ENCODE measurements at regions not wholly inside any gene's neighbourhood (a gene's known extent, or its start where the extent isn't known, plus 50 kb on each side); places are given as distances from the start of the nearest gene placed in this dataset.

DNA sequence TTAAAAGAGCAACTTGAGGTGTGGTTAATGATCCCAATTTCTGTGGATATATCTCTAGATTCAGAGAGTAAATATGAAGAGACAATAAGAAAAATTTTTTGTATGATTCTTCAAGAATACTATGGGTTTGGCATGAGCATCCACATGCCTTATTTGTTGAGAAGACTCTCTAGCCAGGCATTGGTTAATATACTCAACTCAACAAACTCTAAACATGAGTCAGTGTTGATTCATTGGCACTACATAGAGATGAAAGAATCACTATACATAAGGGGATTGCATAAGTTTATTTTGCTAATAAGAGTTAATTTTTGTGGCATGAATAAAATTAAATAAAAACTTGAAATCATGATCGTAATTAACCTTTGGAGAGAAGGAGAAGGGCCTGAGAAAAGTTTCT, 930.2 kb upstream of the LRRTM1 start:
- no peak for DNase-seq (ENCODE audit: low read depth, low spot score)

DNA sequence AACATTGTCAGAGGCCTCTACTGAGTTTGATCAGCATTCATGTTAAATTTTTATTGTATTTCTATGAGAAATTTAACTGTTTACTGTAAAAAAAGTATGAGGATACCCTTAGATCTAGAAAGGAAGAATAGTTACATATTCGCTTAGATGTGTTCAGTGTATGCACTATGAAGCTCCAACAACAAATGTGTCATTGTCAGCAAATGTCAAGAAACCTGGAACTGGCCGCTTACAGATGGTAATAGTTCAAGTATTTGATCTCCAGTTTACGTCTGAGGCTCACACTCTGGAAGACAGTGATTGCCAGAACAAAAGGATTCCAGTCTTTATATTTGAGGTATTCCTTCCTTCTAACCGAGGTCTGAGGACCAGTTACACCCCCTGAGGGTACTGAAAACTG, 921.2 kb upstream of the LRRTM1 start:
- H3K9me3 ChIP-seq (ENCODE audit: control insufficient read depth, insufficient read depth, low read depth, low read length), result no peaks in the 10 kb centered on the region
- H3K4me3 ChIP-seq (ENCODE audit: low read depth in 2 of 2, low read length in 2 of 2), result no peak overlapping the region
- H3K4me1 ChIP-seq (ENCODE audit: control insufficient read depth, insufficient read depth, low read length), result no peaks in the 10 kb centered on the region
- H3K36me3 ChIP-seq (ENCODE audit: control insufficient read depth, insufficient read depth, low read length), result no peaks in the 10 kb centered on the region
- ChIA-PET CTCF (no interaction called here), POLR2A (no interaction called here)
- no TSS peak for BruUV-seq (replicated peaks)
- DNase-seq (ENCODE audit: low read depth, low spot score) (no peak), ATAC-seq (no peak)
- no peak for TF ChIP-seq POLR2AphosphoS5 (IDR thresholded peaks at IDR 0.05; ENCODE audit: low read depth, low read length)
- no peak for TF ChIP-seq TCF7L2 (IDR thresholded peaks at IDR 0.05; ENCODE audit: low read depth, low read length)
- TF ChIP-seq, protein P1, sequence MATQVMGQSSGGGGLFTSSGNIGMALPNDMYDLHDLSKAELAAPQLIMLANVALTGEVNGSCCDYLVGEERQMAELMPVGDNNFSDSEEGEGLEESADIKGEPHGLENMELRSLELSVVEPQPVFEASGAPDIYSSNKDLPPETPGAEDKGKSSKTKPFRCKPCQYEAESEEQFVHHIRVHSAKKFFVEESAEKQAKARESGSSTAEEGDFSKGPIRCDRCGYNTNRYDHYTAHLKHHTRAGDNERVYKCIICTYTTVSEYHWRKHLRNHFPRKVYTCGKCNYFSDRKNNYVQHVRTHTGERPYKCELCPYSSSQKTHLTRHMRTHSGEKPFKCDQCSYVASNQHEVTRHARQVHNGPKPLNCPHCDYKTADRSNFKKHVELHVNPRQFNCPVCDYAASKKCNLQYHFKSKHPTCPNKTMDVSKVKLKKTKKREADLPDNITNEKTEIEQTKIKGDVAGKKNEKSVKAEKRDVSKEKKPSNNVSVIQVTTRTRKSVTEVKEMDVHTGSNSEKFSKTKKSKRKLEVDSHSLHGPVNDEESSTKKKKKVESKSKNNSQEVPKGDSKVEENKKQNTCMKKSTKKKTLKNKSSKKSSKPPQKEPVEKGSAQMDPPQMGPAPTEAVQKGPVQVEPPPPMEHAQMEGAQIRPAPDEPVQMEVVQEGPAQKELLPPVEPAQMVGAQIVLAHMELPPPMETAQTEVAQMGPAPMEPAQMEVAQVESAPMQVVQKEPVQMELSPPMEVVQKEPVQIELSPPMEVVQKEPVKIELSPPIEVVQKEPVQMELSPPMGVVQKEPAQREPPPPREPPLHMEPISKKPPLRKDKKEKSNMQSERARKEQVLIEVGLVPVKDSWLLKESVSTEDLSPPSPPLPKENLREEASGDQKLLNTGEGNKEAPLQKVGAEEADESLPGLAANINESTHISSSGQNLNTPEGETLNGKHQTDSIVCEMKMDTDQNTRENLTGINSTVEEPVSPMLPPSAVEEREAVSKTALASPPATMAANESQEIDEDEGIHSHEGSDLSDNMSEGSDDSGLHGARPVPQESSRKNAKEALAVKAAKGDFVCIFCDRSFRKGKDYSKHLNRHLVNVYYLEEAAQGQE (IDR thresholded peaks at IDR 0.05; ENCODE audit: insufficient read depth in 1 of 2, low read depth in 2 of 2, low read length in 1 of 2), result no peak
- no peak for TF ChIP-seq SIN3A (IDR thresholded peaks at IDR 0.05; ENCODE audit: borderline replicate concordance, insufficient read depth, low read depth, low read length)
- TF ChIP-seq, protein P2, sequence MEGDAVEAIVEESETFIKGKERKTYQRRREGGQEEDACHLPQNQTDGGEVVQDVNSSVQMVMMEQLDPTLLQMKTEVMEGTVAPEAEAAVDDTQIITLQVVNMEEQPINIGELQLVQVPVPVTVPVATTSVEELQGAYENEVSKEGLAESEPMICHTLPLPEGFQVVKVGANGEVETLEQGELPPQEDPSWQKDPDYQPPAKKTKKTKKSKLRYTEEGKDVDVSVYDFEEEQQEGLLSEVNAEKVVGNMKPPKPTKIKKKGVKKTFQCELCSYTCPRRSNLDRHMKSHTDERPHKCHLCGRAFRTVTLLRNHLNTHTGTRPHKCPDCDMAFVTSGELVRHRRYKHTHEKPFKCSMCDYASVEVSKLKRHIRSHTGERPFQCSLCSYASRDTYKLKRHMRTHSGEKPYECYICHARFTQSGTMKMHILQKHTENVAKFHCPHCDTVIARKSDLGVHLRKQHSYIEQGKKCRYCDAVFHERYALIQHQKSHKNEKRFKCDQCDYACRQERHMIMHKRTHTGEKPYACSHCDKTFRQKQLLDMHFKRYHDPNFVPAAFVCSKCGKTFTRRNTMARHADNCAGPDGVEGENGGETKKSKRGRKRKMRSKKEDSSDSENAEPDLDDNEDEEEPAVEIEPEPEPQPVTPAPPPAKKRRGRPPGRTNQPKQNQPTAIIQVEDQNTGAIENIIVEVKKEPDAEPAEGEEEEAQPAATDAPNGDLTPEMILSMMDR (IDR thresholded peaks at IDR 0.05), result no peak
- intact Hi-C loops (cut with micrococcal nuclease; ENCODE audit: unreplicated experiment) (no loop called here), in situ Hi-C loops (cut with HindIII; ENCODE audit: low pct_unique_long_range_greater_than_20kb, low sequenced_read_pairs) (no loop called here)
- no peak overlapping the region for H3K27ac ChIP-seq (ENCODE audit: low read length)
- H3K27me3 ChIP-seq (ENCODE audit: control insufficient read depth, insufficient read depth, low read length), result no peaks in the 10 kb centered on the region

More for the DNA sequence above, 930.2 kb upstream of the LRRTM1 start:
- Histone ChIP-seq H3K4me3 (ENCODE audit: low read depth in 2 of 2, low read length in 2 of 2) (no peak overlapping the region), H3K9me3 (ENCODE audit: control insufficient read depth, insufficient read depth, low read depth, low read length) (no peaks in the 10 kb centered on the region), H3K36me3 (ENCODE audit: control insufficient read depth, insufficient read depth, low read length) (no peaks in the 10 kb centered on the region), H3K27ac (ENCODE audit: low read length) (no peak overlapping the region), H3K4me1 (ENCODE audit: control insufficient read depth, insufficient read depth, low read length) (no peaks in the 10 kb centered on the region), H3K27me3 (ENCODE audit: control insufficient read depth, insufficient read depth, low read length) (no peaks in the 10 kb centered on the region)
- ATAC-seq, result no peak
- TF ChIP-seq, protein P2 (IDR thresholded peaks at IDR 0.05), result no peak
- TF ChIP-seq, protein P1 (IDR thresholded peaks at IDR 0.05; ENCODE audit: insufficient read depth in 1 of 2, low read depth in 2 of 2, low read length in 1 of 2), result no peak
- TF ChIP-seq TCF7L2 (IDR thresholded peaks at IDR 0.05; ENCODE audit: low read depth, low read length), result no peak
- TF ChIP-seq SIN3A (IDR thresholded peaks at IDR 0.05; ENCODE audit: borderline replicate concordance, insufficient read depth, low read depth, low read length), result no peak
- TF ChIP-seq POLR2AphosphoS5 (IDR thresholded peaks at IDR 0.05; ENCODE audit: low read depth, low read length), result no peak
- no TSS peak for BruUV-seq (replicated peaks)
- CTCF ChIA-PET, result no interaction called here
- POLR2A ChIA-PET, result no interaction called here
- intact Hi-C loops (cut with micrococcal nuclease; ENCODE audit: unreplicated experiment), result no loop called here
- in situ Hi-C loops (cut with HindIII; ENCODE audit: low pct_unique_long_range_greater_than_20kb, low sequenced_read_pairs), result no loop called here

Measured in Panc1 (cell line).